ENCODE measurements at regions not wholly inside any gene's neighbourhood (a gene's known extent, or its start where the extent isn't known, plus 50 kb on each side); places are given as distances from the start of the nearest gene placed in this dataset.

- no peak for TF ChIP-seq POLR2AphosphoS5 (IDR thresholded peaks at IDR 0.05; ENCODE audit: low read depth, low read length)
- no peak for TF ChIP-seq TAF1 (IDR thresholded peaks at IDR 0.05; ENCODE audit: borderline replicate concordance, insufficient read depth, low read length)
- no peak for TF ChIP-seq SIN3A (IDR thresholded peaks at IDR 0.05; ENCODE audit: borderline replicate concordance, insufficient read depth, low read length)
These were observed 308.7 kb downstream of the LRATD1 start for GRCh38 chr2:14941151-14941631.

Measured in PFSK-1 (cell line).